DOHH2 (cell line): ENCODE measurements at regions not wholly inside any gene's neighbourhood (a gene's known extent, or its start where the extent isn't known, plus 50 kb on each side); places are given as distances from the start of the nearest gene placed in this dataset.

Experiments
- CTCF ChIP-seq: fragments of 200-600 bp; sonication (generic); IDR thresholded peaks from one replicate; pipeline ENCODE4 v1.5.1; 2014; ENCODE audit warnings: antibody characterized with exemption, mild to moderate bottlenecking, low read depth, low read length; ENCODE audit not compliant: poor library complexity, severe bottlenecking
- EZH2phosphoT487 ChIP-seq: fragments of 200-600 bp; sonication (generic); IDR thresholded peaks from 2 replicates; pipeline ENCODE4 v1.6.1; 2017; ENCODE audit warnings: borderline replicate concordance, mild to moderate bottlenecking, antibody characterized with exemption, low read length, moderate library complexity, mixed read lengths

- TF ChIP-seq CTCF (no peak), EZH2phosphoT487 (no peak)
These were observed 177.9 kb upstream of the MAP3K1 start for GRCh38 chr5:56637321-56637920.
